ENCODE measurements at regions not wholly inside any gene's neighbourhood (a gene's known extent, or its start where the extent isn't known, plus 50 kb on each side); places are given as distances from the start of the nearest gene placed in this dataset.

GRCh38 chr15:69556344-69556743 lies 103.7 kb downstream of the RPLP1 start:
- TF ChIP-seq POLR2A (IDR thresholded peaks at IDR 0.05) (no peak), CTCF (IDR thresholded peaks at IDR 0.05) (no peak)
- no peak overlapping the region for H3K4me3 ChIP-seq (replicated peaks in 1 of 3)
- 92 to 97% methylated on average over 1 of the region's 1 CpG for WGBS, 2 donors
- DNase-seq = no peak
- no peaks in the 10 kb centered on the region for H3K27me3 ChIP-seq
- H3K36me3 ChIP-seq = no peaks in the 10 kb centered on the region
- peaks cover 11 to 15% of the 10 kb centered on the region in 2 donors for H3K4me1 ChIP-seq
- intact Hi-C loops (cut with DNase I) = no loop called here
- peak overlapping the region in 1 of 3 donors; percentile 46 for H3K27ac ChIP-seq
- H3K9me3 ChIP-seq = no peaks in the 10 kb centered on the region

DNA sequence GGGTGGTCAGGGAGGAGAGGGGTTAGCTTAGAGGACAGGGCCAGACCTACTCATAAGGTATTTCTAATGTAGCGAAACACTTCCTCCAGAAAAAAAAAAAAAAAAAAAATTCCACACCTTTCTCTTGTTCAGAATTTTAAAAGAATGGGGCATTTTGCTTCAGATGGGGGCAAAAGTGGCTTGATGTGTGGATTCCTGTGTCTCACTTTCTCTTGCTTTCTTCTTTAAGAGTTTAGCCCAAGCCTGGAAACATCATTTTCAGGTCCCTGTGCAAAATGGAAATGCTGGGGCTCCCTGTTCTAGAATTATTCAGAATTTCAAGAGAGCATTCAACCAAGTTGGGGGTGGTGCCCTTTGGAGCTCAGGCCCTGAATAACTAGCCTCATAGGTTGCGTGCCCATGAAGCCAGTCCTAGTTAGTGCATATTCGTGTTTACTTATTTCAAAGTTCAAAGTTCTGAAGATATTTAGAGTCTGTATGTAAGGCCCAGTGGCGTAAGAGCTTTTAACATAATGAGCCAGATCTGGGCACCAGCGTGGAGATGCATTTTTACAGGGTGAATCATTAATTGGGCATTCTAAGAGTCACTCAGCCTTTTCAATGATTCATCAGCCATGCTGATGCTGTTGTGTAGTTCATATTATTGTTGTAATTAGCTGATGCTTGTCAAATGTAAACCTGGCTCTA lies 104.5 kb downstream of the RPLP1 start:
- WGBS, 2 donors = 55 to 65% methylated on average over 5 of the region's 5 CpGs
- Histone ChIP-seq H3K4me1 (peaks cover 11 to 15% of the 10 kb centered on the region in 2 donors), H3K36me3 (no peaks in the 10 kb centered on the region), H3K9me3 (no peaks in the 10 kb centered on the region), H3K4me3 (replicated peaks in 1 of 3) (no peak overlapping the region), H3K27me3 (no peaks in the 10 kb centered on the region), H3K27ac (peak overlapping the region; percentile 38 to 59 (median 46))
- TF ChIP-seq POLR2A (IDR thresholded peaks at IDR 0.05) (no peak), CTCF (IDR thresholded peaks at IDR 0.05) (no peak)
- peak; percentile 37 to 47 for DNase-seq
- intact Hi-C loops (cut with DNase I) = no loop called here

- no peaks in the 10 kb centered on the region for H3K27me3 ChIP-seq
- H3K36me3 ChIP-seq = no peaks in the 10 kb centered on the region
- TF ChIP-seq POLR2A (IDR thresholded peaks at IDR 0.05) (no peak), CTCF (IDR thresholded peaks at IDR 0.05) (no peak)
- WGBS, 2 donors = 83 to 87% methylated on average over 2 of the region's 2 CpGs
- peaks cover 11 to 15% of the 10 kb centered on the region in 2 donors for H3K4me1 ChIP-seq
- no peaks in the 10 kb centered on the region for H3K9me3 ChIP-seq
- no peak overlapping the region for H3K4me3 ChIP-seq (replicated peaks in 1 of 3)
- H3K27ac ChIP-seq = peak overlapping the region; percentile 38 to 59 (median 46)
- intact Hi-C loops (cut with DNase I) = no loop called here
- peak in 1 of 2 donors; percentile 19 for DNase-seq
Observed at GRCh38 chr15:69557707-69558409, 105.2 kb downstream of the RPLP1 start.

- Histone ChIP-seq H3K9me3 (no peaks in the 10 kb centered on the region), H3K27me3 (no peaks in the 10 kb centered on the region), H3K36me3 (no peaks in the 10 kb centered on the region), H3K27ac (no peak overlapping the region), H3K4me3 (replicated peaks in 1 of 3) (no peak overlapping the region), H3K4me1 (peaks cover 11 to 15% of the 10 kb centered on the region in 2 donors)
- TF ChIP-seq POLR2A (IDR thresholded peaks at IDR 0.05) (no peak), CTCF (IDR thresholded peaks at IDR 0.05) (no peak)
- DNase-seq = no peak
- intact Hi-C loops (cut with DNase I) = no loop called here
- WGBS, 2 donors = 58 to 67% methylated on average over 5 of the region's 5 CpGs
Observed at GRCh38 chr15:69559440-69560190, 107.0 kb downstream of the RPLP1 start.

Data from thyroid gland (tissue), 4 donors.